DND-41 (cell line): ENCODE measurements at regions not wholly inside any gene's neighbourhood (a gene's known extent, or its start where the extent isn't known, plus 50 kb on each side); places are given as distances from the start of the nearest gene placed in this dataset.

Experiments
- EZH2 ChIP-seq: IDR thresholded peaks from 3 replicates; pipeline ENCODE4 v1.6.1; 2012; ENCODE audit warnings: borderline replicate concordance, low read depth, mild to moderate bottlenecking, moderate library complexity, low read length, inconsistent platforms; ENCODE audit not compliant: severe bottlenecking
- TF ChIP-seq, protein P1 (sequence below): IDR thresholded peaks from 2 replicates; pipeline ENCODE4 v1.5.1; 2012; ENCODE audit warnings: borderline replicate concordance, low read length, moderate library complexity, mild to moderate bottlenecking; ENCODE audit not compliant: poor library complexity, severe bottlenecking; ENCODE audit errors: extremely low read depth

DNA sequence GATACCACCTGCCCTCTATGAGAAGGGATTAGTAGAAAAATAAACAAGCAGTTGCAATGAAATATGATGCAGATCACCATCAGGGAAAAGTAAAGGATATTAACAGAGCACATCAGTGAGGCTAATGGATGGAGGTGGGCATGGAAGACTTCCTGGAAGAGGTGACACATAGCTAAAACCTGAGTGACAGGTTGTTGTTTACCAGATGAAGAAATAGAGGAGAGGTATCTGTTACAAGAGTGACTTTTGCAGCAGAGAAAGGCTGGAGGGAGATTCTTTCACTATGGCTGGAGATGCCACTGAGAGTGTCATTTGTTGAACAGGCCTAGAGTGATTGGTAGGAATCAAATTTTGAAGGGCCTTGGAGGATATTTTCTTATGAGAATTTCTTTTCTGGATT, 646.2 kb downstream of the GATA3 start:
- TF ChIP-seq, protein P1, sequence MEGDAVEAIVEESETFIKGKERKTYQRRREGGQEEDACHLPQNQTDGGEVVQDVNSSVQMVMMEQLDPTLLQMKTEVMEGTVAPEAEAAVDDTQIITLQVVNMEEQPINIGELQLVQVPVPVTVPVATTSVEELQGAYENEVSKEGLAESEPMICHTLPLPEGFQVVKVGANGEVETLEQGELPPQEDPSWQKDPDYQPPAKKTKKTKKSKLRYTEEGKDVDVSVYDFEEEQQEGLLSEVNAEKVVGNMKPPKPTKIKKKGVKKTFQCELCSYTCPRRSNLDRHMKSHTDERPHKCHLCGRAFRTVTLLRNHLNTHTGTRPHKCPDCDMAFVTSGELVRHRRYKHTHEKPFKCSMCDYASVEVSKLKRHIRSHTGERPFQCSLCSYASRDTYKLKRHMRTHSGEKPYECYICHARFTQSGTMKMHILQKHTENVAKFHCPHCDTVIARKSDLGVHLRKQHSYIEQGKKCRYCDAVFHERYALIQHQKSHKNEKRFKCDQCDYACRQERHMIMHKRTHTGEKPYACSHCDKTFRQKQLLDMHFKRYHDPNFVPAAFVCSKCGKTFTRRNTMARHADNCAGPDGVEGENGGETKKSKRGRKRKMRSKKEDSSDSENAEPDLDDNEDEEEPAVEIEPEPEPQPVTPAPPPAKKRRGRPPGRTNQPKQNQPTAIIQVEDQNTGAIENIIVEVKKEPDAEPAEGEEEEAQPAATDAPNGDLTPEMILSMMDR: no peak
- TF ChIP-seq EZH2: no peak
